AG08395 (cell line): ENCODE measurements at regions not wholly inside any gene's neighbourhood (a gene's known extent, or its start where the extent isn't known, plus 50 kb on each side); places are given as distances from the start of the nearest gene placed in this dataset.
"Not testable (repeated sequence)": the region's sequence is repeated elsewhere in the genome, so short reads cannot be mapped to it uniquely, and the experiment has no call there.

Source experiments
- DNase-seq: peaks from one replicate; pipeline ENCODE4 v3.0.0; 2012; ENCODE audit warnings: mixed read lengths, low spot score

GRCh38 chr4:64014647-64015046 is 394.6 kb downstream of the TECRL start:
- DNase-seq: no peak

GRCh38 chr4:64001229-64001898 is 407.9 kb downstream of the TECRL start:
- no peak for DNase-seq

DNA sequence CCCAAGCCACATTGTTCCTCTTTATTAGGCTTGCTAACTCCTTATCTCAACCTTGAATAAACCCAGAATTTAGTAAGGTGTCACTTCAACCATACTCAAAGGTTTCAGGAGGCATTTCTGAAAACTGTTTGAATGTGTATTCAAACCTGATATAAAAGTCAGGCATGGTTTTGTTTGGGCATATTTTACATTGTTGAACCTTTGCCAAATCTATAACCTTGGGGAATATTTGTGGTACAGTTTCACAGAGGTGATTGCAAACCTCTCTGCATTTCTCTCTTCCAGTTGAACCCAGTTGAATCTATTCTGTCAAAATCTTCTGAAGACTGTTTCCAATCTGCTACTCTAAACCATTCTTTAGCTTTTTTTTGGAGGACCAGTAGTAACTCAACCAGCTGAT is 409.0 kb downstream of the TECRL start:
- no peak for DNase-seq

DNA sequence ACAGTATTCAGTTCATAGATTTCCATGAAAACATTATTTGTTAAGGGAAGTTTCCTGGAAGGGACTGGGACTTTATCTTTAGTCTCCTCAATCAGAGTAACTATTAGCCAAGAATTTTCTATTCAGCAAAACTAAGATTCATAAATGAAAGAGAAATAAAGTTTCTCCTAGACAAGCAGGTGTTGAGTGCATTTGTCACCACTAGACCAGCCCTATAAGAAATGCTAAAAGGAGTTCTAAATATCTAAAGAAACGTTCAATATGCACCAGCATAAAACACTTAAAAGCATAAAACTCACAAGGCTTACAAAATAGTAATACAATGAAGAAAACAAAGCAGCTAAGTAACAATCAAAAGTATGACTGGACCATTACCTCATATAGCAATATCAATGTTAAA is 423.0 kb downstream of the TECRL start:
- no peak for DNase-seq

- DNase-seq: no peak
These were observed 426.0 kb downstream of the TECRL start for GRCh38 chr4:63983224-63983623.

GRCh38 chr4:63965875-63966274 is 443.4 kb downstream of the TECRL start:
- DNase-seq: no peak

DNA sequence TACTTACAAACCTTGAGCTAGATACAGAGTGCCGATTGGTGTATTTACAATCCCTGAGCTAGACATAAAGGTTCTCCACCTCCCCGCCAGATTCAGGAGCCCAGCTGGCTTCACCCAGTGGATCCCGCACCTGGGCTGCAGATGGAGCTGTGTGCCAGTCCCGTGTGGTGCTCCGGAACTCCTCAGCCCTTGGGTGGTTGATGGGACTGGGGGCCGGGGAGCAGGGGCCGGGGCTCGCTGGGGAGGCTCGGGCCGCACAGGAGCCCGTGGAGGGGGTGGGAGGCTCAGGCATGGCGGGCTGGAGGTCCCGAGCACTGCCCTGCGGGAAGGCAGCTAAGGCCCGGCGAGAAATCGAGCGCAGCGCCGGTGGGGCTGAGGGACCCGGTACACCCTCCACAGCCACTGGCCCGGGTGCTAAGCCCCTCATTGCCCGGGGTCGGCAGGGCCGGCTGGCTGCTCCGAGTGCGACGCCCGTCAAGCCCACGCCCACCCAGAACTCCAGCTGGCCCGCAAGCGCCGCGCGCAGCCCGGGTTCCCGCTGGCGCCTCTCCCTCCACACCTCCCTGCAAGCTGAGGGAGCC is 466.5 kb downstream of the TECRL start:
- DNase-seq: not testable (repeated sequence)

DNA sequence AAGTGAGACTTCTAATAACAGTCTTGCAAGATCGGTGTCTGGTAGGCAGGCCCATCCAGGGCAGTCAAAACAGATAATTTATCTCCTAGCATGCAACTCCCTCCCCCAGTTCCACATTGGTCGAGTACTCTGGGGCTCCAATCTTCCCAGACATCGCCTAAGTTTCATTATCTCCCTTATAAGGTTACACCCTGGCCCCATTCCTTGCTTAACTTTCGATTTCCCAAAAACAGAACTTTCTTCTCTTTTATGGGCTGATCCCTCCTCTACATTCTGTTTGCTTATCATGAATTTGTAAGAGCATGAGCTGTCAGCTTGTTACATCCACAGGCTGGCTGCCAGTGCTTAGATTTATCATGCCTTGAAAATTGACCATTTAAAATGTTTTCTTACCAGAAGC is 471.3 kb downstream of the TECRL start:
- DNase-seq: no peak

- DNase-seq: no peak
These were observed 487.1 kb downstream of the TECRL start for GRCh38 chr4:63922146-63922545.

DNA sequence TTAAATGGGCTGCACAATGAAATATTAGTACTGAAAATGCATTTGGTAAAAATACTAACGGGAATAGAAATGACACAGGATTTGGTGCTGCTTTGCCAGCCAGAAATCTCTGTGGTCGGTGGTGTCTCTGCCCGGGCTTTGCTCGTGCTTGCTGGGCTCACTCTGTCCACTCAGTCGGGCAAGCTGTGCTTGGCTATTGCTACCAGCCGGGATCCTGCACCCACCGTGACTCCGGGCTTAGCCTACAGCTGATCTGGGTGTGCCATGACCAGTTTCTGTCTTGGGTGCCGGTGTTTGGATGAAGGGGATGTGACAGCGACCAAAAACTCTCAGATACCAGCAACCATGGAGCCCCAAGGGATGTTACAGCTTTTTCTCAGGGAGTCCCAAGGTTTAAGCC is 487.7 kb downstream of the TECRL start:
- no peak for DNase-seq

- no peak for DNase-seq
These were observed 489.4 kb downstream of the TECRL start for GRCh38 chr4:63919636-63920365.

DNA sequence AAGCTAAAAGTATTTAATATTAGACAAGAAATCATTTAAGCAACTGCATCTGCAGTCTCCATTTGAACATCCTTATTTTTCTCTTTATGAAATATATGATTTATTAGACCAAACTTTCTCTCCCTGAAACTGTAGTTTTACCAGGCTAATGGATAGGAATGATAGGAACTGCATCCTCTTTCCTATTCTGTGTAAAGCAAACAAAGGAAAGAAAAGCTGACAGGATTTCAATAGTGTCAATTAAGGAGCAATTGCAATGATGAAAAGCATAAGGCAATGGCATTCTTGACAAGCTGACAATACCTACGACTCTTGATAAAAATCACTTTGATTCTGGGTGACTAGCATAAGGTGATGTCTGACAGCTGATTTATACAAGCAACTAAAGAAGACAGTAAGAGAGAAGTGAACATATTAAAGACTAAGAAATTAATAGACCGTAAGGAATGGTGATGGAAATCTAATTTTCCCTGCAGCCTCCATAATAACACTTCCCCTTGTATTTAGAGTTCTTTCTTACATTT is 502.5 kb downstream of the TECRL start:
- DNase-seq: no peak

- DNase-seq: no peak
These were observed 505.0 kb downstream of the TECRL start for GRCh38 chr4:63904201-63904600.

- no peak for DNase-seq
These were observed 507.9 kb downstream of the TECRL start for GRCh38 chr4:63901304-63901703.

- no peak for DNase-seq
These were observed 510.3 kb downstream of the TECRL start for GRCh38 chr4:63898961-63899360.

GRCh38 chr4:63894161-63894560 is 515.1 kb downstream of the TECRL start:
- DNase-seq: no peak

DNA sequence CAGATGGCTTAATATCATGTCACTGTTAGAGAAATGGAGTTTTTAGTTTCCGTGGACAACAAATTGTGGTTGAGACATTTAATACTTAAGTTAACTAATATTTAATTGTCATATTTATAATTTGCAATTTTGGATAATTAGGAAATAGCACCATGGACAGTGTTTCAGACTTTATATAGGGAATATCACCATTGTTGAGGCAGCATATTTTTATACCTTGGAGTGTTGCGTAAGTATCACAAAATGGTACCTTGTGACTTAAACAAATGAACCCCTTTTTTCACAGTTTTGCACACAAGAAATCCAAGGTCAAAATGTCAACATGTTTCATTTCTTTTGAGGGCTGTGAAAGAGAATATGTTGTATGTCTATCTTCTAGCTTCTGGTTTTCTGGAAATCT is 539.9 kb downstream of the TECRL start:
- DNase-seq: no peak

GRCh38 chr4:63851496-63851895 is 557.8 kb downstream of the TECRL start:
- no peak for DNase-seq

DNA sequence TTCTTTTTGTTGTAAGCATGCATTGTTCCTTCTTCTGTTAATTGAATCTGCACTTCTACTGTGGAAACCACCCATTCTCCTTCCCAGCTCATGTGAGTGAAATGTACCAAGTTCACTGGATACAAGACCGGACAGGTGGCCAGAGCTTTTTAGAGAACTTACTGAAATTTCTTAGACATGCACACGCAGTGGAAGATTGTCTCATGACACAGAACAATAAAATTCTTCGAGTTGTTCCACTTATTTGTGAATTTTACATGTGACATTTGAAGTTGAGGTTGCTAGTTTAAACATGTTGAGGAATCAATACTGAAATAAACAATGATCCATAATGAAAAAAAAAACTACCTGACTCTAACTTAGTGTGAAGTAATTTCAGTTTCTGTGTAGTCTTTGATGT is 568.0 kb downstream of the TECRL start:
- DNase-seq: no peak

GRCh38 chr4:63831590-63832155 is 577.6 kb downstream of the TECRL start:
- DNase-seq: no peak

- DNase-seq: no peak
These were observed 591.9 kb downstream of the TECRL start for GRCh38 chr4:63817196-63817865.
